T follicular helper cell (primary cell): ENCODE measurements at regions not wholly inside any gene's neighbourhood (a gene's known extent, or its start where the extent isn't known, plus 50 kb on each side); places are given as distances from the start of the nearest gene placed in this dataset.

Source experiments
- DNase-seq: peaks from one replicate; pipeline ENCODE4 v3.0.0-alpha.2; 2020; ENCODE audit warnings: low read depth

DNA sequence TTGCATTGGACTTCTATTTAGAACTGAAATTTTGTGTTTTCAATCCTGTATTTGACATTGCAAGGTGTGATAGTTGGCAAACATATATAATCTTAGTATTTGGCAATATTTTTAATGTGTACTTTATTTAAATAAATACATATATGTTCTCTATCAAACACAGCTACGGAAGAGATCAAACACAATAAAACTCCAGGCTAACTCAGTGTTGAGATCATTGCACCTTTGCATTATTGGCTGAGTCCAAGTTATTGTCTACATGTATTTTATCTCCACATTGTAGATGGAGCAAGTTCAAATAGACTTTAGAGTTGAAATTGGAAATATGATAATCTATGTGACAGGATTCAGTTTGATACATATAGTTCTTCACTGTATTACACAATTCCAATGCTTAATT, 176.7 kb downstream of the ST6GAL2 start:
- no peak for DNase-seq

DNA sequence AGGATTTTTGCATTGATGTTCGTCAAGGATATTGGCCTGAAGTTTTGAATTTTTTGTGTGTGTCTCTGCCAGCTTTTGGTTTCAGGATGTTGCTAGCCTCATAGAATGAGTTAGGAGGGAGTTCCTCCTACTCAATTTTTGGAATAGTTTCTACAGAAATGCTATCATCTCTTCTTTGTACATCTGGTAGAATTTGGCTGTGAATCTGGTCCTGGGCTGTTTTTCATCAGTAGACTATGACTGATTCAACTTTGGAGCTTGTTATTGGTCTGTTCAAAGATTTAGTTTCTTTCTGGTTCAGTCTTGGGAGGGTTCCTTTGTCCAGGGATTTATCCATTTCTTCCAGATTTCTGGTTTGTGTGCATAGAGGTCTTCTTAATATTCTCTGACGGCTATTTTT, 166.7 kb downstream of the ST6GAL2 start:
- DNase-seq = no peak

DNA sequence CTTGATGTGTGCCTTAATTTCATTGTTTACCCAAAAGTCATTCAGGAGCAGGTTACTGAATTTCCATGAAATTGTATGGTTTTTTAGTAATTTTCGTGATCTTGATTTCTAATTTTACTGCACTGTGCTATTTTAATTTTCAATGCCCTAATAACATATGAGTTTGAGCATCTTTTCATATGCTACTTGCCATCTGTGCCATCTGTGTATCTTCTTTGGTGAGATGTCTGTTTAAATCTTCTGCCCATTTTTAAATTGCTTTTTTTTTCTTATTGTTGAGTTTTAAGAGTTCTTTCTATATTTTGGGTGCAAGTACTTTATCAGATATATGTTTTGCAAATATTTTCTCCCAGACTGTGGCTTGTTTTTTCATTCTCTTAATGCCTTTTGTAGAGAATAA, 165.9 kb downstream of the ST6GAL2 start:
- no peak for DNase-seq

DNA sequence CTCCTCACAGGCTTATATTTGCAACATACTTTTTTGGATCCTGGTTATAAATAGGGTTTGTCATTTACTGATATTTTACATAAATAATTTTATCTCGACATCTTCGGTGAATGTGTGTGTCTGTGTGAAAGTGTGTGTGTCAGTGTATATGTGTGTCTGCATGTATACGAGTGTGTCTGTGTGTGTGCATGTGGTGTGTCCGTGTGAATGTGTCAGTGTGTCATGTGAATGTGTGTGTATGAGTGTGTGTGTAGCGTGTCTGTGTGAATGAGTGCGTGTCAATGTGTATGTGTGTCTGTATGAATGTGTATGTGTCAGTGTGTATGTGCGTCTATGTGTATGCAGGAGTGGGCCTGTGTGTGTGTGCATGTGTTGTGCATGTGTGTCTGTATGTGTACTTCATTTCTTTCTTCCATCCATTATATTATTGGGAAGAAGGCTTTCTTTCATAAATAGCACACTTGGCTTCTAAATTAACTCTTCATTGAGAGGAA, 161.6 kb downstream of the ST6GAL2 start:
- DNase-seq = no peak

DNA sequence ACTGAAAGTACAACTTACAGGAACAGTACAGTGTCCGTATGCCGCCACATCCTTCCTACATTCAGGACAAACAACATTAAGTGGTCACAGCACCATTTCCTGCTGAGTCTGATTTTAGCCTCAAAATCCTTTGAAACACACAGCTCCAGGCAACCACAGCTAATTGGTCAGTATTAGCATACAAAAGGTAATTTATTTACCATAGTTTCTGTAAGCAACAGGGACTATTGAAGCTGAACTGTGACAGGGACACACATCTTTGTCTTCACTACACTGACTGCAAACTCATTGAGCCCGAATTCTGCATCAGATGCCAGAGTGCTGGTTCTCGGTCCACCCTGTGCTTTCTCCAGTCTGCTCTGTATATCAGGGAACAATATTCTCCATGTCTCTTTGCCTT, 151.8 kb downstream of the ST6GAL2 start:
- no peak for DNase-seq

DNA sequence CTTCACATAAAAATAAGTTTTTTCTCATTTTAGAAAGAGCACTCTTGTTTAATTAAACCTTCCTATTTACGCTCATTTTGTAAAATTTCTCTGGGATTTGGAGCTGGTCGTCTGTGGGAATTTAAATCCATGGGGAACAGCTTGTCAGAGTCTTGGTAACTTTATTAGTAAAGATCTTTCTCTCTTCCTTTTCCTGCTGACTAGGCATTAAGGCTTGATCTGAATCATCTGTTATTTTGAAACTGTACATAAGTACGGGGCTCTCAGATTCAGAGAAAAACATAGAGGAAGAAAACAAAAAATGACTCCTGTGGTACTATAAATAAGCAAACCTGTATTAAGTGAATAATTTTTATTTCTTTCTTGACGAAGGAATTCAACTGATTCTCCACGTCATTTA, 150.2 kb downstream of the ST6GAL2 start:
- DNase-seq = no peak

DNA sequence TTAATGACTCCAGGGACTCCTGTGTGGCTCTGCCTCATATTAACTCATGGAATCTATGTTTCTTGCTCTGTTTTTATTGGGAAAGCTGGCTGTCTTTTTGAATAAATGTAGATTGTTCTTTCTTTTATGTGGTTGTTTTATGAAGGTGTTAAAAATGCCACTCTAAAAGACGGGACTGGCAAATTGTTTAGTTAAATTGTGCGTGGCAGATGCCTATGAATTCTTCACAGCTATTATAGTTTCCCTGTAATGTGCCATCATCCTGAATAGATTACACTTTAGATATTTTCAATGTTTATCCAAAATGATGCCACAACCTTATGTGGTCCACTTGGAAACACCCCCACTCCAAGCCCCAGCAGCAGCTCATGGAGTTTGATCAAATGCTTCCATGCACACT, 149.7 kb downstream of the ST6GAL2 start:
- no peak for DNase-seq

DNA sequence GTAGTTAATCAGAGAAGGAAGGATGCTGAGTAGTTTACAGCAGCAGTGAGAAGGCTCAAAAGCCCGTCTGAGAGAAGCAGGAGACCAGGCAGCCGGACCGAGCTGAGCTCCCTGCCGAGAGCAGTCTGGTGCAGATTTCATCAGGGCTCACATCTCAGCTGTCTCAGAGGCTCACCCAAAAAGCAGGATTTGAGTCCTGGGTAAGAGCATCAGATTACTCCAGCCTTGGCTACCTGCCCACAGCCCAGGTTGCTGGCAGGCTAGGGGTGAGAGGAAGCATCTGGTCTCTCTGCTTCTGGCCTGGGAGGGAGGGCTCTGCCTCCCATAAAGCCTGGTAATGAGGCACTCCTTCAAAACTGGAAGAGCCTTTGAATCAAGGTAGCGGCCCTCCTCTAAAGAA, 140.5 kb downstream of the ST6GAL2 start:
- no peak for DNase-seq

DNA sequence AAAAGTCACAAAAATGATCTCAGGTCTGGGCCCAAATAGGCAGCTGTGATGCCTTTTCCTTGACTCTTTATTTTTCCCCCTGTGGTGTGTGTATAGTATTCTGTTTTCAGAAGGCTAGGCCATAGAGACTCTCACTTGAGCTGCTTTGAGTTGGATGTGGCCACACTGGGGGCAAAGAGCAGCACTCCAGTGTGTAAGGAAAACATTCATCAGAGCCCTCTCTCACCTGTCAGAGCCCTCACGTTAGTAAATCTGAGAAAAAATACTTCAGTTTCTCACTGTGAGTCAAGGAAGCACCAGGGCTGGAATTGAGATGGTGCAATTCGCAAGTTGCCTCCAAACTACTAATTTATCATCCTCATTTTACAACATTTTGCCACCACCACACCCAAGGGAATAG, 136.1 kb downstream of the ST6GAL2 start:
- no peak for DNase-seq
